GM12878 (cell line): ENCODE measurements at regions not wholly inside any gene's neighbourhood (a gene's known extent, or its start where the extent isn't known, plus 50 kb on each side); places are given as distances from the start of the nearest gene placed in this dataset.
"Not testable (repeated sequence)": the region's sequence is repeated elsewhere in the genome, so short reads cannot be mapped to it uniquely, and the experiment has no call there.

Source experiments
- ATAC-seq: fragments of 200-7000 bp; cut with Tn5 transposase; 3 replicates; pipeline ENCODE4 v1.9.1; 2020; ENCODE audit warnings: mild to moderate bottlenecking, moderate library complexity
- BruUV-seq: library from RNA; stranded (reverse); fragments of 400-500 nt; replicated peaks from 2 replicates; lab custom pipeline; 2021; lab: Mats Ljungman, UMichigan
- CTCF ChIA-PET: fragments of 300-600 bp; sonication (Branson Sonifier 250); formaldehyde crosslinking; extraction: SDS; loops from one replicate; lab custom pipeline; 2021; ENCODE audit warnings: inconsistent platforms; lab: Yijun Ruan, JAX
- POLR2A ChIA-PET: fragments of 350-600 bp; formaldehyde crosslinking; extraction: SDS; loops from one replicate; lab custom pipeline; 2021; ENCODE audit warnings: inconsistent platforms; lab: Charles Lee
- RAD21 ChIA-PET: fragments of 300-600 bp; sonication (Branson Sonifier 250); formaldehyde crosslinking; loops from one replicate; lab custom pipeline; 2023; ENCODE audit warnings: antibody characterized with exemption; ENCODE audit not compliant: unreplicated experiment; lab: Charles Lee
- SMC1A ChIA-PET: fragments of 300-600 bp; sonication (Branson Sonifier 250); formaldehyde crosslinking; loops from one replicate; lab custom pipeline; 2023; ENCODE audit not compliant: unreplicated experiment, uncharacterized antibody; lab: Charles Lee
- DNase-seq: peaks from one replicate; pipeline ENCODE4 v3.0.0-alpha.2; 2011; ENCODE audit warnings: low read depth, low spot score
- FAIRE-seq: peaks from 3 replicates; lab custom pipeline; 2011; peaks lifted over from hg19 to GRCh38; lab: Jason Lieb, UNC
- H2AFZ ChIP-seq: 2 replicates; pipeline ENCODE4 v1.6.0; 2011; ENCODE audit warnings: low read depth, low read length, control low read depth; ENCODE audit not compliant: control insufficient read depth
- H3K27ac ChIP-seq: 2 replicates; pipeline ENCODE4 v1.5.1; 2011; ENCODE audit warnings: control low read depth; ENCODE audit not compliant: control insufficient read depth, insufficient read depth
- H3K27me3 ChIP-seq, 2 experiments: replicated peaks in 1 of 2; 2 replicates each; pipeline versions ENCODE4 v1.6.0 to v1.6.1; 2011; ENCODE audit warnings: low read length in 1 of 2; ENCODE audit not compliant: control insufficient read depth in 2 of 2, insufficient read depth in 2 of 2
- H3K36me3 ChIP-seq, 2 experiments: 2 replicates each; pipeline ENCODE4 v1.5.1; 2011; ENCODE audit warnings: low read length in 1 of 2; ENCODE audit not compliant: control insufficient read depth in 2 of 2, insufficient read depth in 2 of 2
- H3K4me1 ChIP-seq: 2 replicates; pipeline ENCODE4 v1.6.1; 2011; ENCODE audit warnings: mild to moderate bottlenecking, low read length, moderate library complexity, mixed read lengths; ENCODE audit not compliant: control insufficient read depth, insufficient read depth
- H3K4me2 ChIP-seq: 2 replicates; pipeline ENCODE4 v1.6.0; 2011; ENCODE audit warnings: control low read depth; ENCODE audit not compliant: control insufficient read depth, insufficient read depth
- H3K4me3 ChIP-seq: fragments of 200-600 bp; sonication (generic); 2 replicates; pipeline ENCODE4 v1.5.1; 2016
- H3K79me2 ChIP-seq: 2 replicates; pipeline ENCODE4 v1.6.0; 2011; ENCODE audit warnings: low read length; ENCODE audit not compliant: control insufficient read depth, insufficient read depth
- H3K9ac ChIP-seq: 2 replicates; pipeline ENCODE4 v1.8.0; 2011; ENCODE audit warnings: low read length, control low read depth, mixed read lengths; ENCODE audit not compliant: control insufficient read depth, insufficient read depth
- H3K9me3 ChIP-seq: replicated peaks from 3 replicates; pipeline ENCODE4 v1.5.1; 2011; ENCODE audit warnings: mild to moderate bottlenecking, low read length; ENCODE audit not compliant: control insufficient read depth, insufficient read depth
- H4K20me1 ChIP-seq: 2 replicates; pipeline ENCODE4 v1.6.0; 2011; ENCODE audit not compliant: control insufficient read depth, insufficient read depth
- ASH2L ChIP-seq: fragments of 300-600, 200-600 bp; sonication (generic); IDR thresholded peaks from 2 replicates; pipeline ENCODE4 v1.6.1; 2017; ENCODE audit warnings: low read depth, mild to moderate bottlenecking, borderline replicate concordance
- HDGF ChIP-seq: fragments of 450-650 bp; IDR thresholded peaks from 2 replicates; pipeline ENCODE4 v1.6.1; 2016; ENCODE audit warnings: antibody characterized with exemption
- LARP7 ChIP-seq: fragments of 450-650 bp; IDR thresholded peaks from 2 replicates; pipeline ENCODE4 v1.6.1; 2017; ENCODE audit warnings: mild to moderate bottlenecking
- NFIC ChIP-seq: IDR thresholded peaks from 2 replicates; pipeline ENCODE4 v1.6.1; 2012; ENCODE audit warnings: low read depth, mild to moderate bottlenecking, inconsistent platforms, low read length, moderate library complexity
- RELA ChIP-seq: fragments of 450-650 bp; IDR thresholded peaks from 2 replicates; pipeline ENCODE4 v1.8.0; 2014; ENCODE audit warnings: borderline replicate concordance; ENCODE audit not compliant: partially characterized antibody
- SMAD1 ChIP-seq: fragments of 450-650 bp; IDR thresholded peaks from 2 replicates; pipeline ENCODE4 v1.6.1; 2018; ENCODE audit warnings: mild to moderate bottlenecking, low read depth; ENCODE audit not compliant: partially characterized antibody
- SMAD5 ChIP-seq: IDR thresholded peaks from 2 replicates; pipeline ENCODE4 v1.6.1; 2016; ENCODE audit warnings: antibody characterized with exemption, low read depth
- SMC3 ChIP-seq: IDR thresholded peaks from 2 replicates; pipeline ENCODE4 v1.6.1; 2011; ENCODE audit warnings: low read length, improper control_type of control experiment, borderline replicate concordance
- SPI1 ChIP-seq: IDR thresholded peaks from 2 replicates; pipeline ENCODE4 v1.6.1; 2011; ENCODE audit warnings: low read depth, mild to moderate bottlenecking, low read length, moderate library complexity, borderline replicate concordance; ENCODE audit not compliant: insufficient read depth
- whole genome bisulfite sequencing: methylation state at CpG from one replicate; pipeline ENCODE4 v1.1.6; 2016; ENCODE audit warnings: low lambda C conversion rate; ENCODE audit not compliant: insufficient replicate concordance, insufficient coverage; ENCODE audit errors: missing lambda C conversion rate; 5-methylcytosine and 5-hydroxymethylcytosine counted together
- in situ Hi-C: fragments of 300-500 bp; cut with MboI; formaldehyde crosslinking; loops from 9 replicates; pipeline ENCODE4 v1.14.3; 2018; ENCODE audit warnings: mixed read lengths
- intact Hi-C: fragments of 100-400 bp; cut with micrococcal nuclease; formaldehyde crosslinking; loops from one replicate; pipeline ENCODE4 v1.14.2; 2022; ENCODE audit not compliant: unreplicated experiment
- TF ChIP-seq, protein P1 (sequence below): fragments of 450-650 bp; IDR thresholded peaks from 2 replicates; pipeline ENCODE4 v1.6.1; 2016; ENCODE audit warnings: mild to moderate bottlenecking
- TF ChIP-seq, protein P2 (sequence below): fragments of 450-650 bp; IDR thresholded peaks from 2 replicates; pipeline ENCODE4 v1.6.1; 2017; ENCODE audit warnings: mild to moderate bottlenecking
- TF ChIP-seq, protein P3 (sequence below): fragments of 450-650 bp; IDR thresholded peaks from 2 replicates; pipeline ENCODE4 v1.6.1; 2016; ENCODE audit warnings: mild to moderate bottlenecking, moderate library complexity, borderline replicate concordance

DNA sequence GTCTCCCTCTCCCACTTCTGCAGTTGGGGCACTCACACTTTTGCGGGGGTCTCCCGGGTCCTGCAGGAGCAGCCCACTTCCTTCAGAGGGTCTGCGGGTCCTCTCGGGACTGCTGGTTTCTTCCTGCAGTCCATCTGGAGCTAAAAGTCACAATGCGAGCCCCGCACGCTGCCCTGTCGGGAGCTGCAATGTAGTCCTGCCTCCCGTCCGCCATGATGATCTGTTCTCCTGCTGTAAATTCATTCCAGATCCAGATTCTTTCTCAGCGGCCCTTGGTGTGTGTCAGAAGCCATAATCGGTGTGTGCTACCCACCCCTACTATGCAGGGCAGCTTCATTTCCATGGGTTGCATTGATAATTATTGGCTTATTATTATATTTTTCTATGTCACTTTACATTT is 323.0 kb upstream of the ZFP42 start:
- intact Hi-C loops, H3K4me2 ChIP-seq, H4K20me1 ChIP-seq, FAIRE-seq, CTCF ChIA-PET, H3K27ac ChIP-seq, H3K9me3 ChIP-seq, BruUV-seq, H3K27me3 ChIP-seq, H3K4me3 ChIP-seq, H3K79me2 ChIP-seq, DNase-seq, H3K9ac ChIP-seq, in situ Hi-C loops, SMC1A ChIA-PET, H3K4me1 ChIP-seq, H2AFZ ChIP-seq, POLR2A ChIA-PET, H3K36me3 ChIP-seq, ATAC-seq, RAD21 ChIA-PET: not testable (repeated sequence)
- 72% methylated on average over 9 of the region's 12 CpGs for WGBS

DNA sequence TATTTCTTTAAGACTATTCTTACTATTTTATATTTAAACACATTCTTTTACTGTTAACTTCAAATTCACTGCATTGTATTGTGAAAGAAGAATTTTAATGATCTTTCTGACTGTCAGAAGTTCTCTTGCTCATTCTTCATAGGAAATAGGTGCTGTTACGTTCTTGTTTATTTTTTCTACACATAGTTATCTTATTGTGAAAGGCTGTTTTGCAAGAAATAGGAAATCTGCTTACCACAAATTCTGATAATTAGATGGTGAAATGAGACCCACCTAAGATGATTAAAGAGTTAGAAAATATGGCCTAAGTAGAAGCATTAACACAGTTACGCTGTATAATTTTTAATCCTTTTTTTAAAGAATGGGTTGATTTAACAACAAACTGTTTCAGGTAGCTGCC is 316.1 kb upstream of the ZFP42 start:
- no peaks in the 10 kb centered on the region for H3K79me2 ChIP-seq
- no peaks in the 10 kb centered on the region for H4K20me1 ChIP-seq
- DNase-seq (no peak), ATAC-seq (no peak), FAIRE-seq (no peak)
- in situ Hi-C loops: no loop called here
- TF ChIP-seq SMC3: no peak
- no peak for TF ChIP-seq RELA
- TF ChIP-seq LARP7: no peak
- TF ChIP-seq ASH2L: no peak
- TF ChIP-seq SMAD1: no peak
- TF ChIP-seq SMAD5: no peak
- TF ChIP-seq, protein P1, sequence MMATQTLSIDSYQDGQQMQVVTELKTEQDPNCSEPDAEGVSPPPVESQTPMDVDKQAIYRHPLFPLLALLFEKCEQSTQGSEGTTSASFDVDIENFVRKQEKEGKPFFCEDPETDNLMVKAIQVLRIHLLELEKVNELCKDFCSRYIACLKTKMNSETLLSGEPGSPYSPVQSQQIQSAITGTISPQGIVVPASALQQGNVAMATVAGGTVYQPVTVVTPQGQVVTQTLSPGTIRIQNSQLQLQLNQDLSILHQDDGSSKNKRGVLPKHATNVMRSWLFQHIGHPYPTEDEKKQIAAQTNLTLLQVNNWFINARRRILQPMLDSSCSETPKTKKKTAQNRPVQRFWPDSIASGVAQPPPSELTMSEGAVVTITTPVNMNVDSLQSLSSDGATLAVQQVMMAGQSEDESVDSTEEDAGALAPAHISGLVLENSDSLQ: no peak
- no peak for TF ChIP-seq NFIC
- TF ChIP-seq, protein P2, sequence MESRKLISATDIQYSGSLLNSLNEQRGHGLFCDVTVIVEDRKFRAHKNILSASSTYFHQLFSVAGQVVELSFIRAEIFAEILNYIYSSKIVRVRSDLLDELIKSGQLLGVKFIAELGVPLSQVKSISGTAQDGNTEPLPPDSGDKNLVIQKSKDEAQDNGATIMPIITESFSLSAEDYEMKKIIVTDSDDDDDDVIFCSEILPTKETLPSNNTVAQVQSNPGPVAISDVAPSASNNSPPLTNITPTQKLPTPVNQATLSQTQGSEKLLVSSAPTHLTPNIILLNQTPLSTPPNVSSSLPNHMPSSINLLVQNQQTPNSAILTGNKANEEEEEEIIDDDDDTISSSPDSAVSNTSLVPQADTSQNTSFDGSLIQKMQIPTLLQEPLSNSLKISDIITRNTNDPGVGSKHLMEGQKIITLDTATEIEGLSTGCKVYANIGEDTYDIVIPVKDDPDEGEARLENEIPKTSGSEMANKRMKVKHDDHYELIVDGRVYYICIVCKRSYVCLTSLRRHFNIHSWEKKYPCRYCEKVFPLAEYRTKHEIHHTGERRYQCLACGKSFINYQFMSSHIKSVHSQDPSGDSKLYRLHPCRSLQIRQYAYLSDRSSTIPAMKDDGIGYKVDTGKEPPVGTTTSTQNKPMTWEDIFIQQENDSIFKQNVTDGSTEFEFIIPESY: no peak
- no peak for TF ChIP-seq SPI1
- TF ChIP-seq HDGF: no peak
- TF ChIP-seq, protein P3, sequence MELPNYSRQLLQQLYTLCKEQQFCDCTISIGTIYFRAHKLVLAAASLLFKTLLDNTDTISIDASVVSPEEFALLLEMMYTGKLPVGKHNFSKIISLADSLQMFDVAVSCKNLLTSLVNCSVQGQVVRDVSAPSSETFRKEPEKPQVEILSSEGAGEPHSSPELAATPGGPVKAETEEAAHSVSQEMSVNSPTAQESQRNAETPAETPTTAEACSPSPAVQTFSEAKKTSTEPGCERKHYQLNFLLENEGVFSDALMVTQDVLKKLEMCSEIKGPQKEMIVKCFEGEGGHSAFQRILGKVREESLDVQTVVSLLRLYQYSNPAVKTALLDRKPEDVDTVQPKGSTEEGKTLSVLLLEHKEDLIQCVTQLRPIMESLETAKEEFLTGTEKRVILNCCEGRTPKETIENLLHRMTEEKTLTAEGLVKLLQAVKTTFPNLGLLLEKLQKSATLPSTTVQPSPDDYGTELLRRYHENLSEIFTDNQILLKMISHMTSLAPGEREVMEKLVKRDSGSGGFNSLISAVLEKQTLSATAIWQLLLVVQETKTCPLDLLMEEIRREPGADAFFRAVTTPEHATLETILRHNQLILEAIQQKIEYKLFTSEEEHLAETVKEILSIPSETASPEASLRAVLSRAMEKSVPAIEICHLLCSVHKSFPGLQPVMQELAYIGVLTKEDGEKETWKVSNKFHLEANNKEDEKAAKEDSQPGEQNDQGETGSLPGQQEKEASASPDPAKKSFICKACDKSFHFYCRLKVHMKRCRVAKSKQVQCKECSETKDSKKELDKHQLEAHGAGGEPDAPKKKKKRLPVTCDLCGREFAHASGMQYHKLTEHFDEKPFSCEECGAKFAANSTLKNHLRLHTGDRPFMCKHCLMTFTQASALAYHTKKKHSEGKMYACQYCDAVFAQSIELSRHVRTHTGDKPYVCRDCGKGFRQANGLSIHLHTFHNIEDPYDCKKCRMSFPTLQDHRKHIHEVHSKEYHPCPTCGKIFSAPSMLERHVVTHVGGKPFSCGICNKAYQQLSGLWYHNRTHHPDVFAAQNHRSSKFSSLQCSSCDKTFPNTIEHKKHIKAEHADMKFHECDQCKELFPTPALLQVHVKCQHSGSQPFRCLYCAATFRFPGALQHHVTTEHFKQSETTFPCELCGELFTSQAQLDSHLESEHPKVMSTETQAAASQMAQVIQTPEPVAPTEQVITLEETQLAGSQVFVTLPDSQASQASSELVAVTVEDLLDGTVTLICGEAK: no peak
- no peak overlapping the region for H3K4me2 ChIP-seq
- CTCF ChIA-PET: no interaction called here
- POLR2A ChIA-PET: no interaction called here
- H3K9me3 ChIP-seq: no peaks in the 10 kb centered on the region; the same call in 2 of the 3 replicates
- no peak overlapping the region for H2AFZ ChIP-seq
- no TSS peak for BruUV-seq
- intact Hi-C loops: no loop called here
- H3K36me3 ChIP-seq: no peaks in the 10 kb centered on the region
- no peaks in the 10 kb centered on the region for H3K4me1 ChIP-seq
- WGBS: 46% methylated on average over 2 of the region's 2 CpGs
- no peak overlapping the region for H3K9ac ChIP-seq
- RAD21 ChIA-PET: no interaction called here
- SMC1A ChIA-PET: no interaction called here
- H3K27me3 ChIP-seq: no peaks in the 10 kb centered on the region
- H3K4me3 ChIP-seq: no peak overlapping the region
- no peak overlapping the region for H3K27ac ChIP-seq
